GM18858 (cell line): ENCODE measurements at regions not wholly inside any gene's neighbourhood (a gene's known extent, or its start where the extent isn't known, plus 50 kb on each side); places are given as distances from the start of the nearest gene placed in this dataset.

ENCODE experiments used
- ATAC-seq: cut with Tn5 transposase; IDR thresholded peaks from one replicate; pipeline ENCODE4 v1.9.1; 2021; ENCODE audit not compliant: unreplicated experiment

GRCh38 chr9:28678097-28678496 lies 1104.8 kb upstream of the C9orf72 start:
- no peak for ATAC-seq

- no peak for ATAC-seq
Measured at GRCh38 chr9:28688172-28688571, 1114.9 kb upstream of the C9orf72 start.

GRCh38 chr9:28692012-28692411 lies 1118.7 kb upstream of the C9orf72 start:
- no peak for ATAC-seq

- ATAC-seq, result no peak
Measured at GRCh38 chr9:28696960-28697359, 1123.7 kb upstream of the C9orf72 start.

- no peak for ATAC-seq
Measured at GRCh38 chr9:28699632-28700031, 1126.4 kb upstream of the C9orf72 start.

- no peak for ATAC-seq
Measured at GRCh38 chr9:28707616-28708015, 1134.3 kb upstream of the C9orf72 start.

- no peak for ATAC-seq
Measured at GRCh38 chr9:28714188-28714587, 1140.9 kb upstream of the C9orf72 start.

GRCh38 chr9:28718226-28718625 lies 1144.9 kb upstream of the C9orf72 start:
- no peak for ATAC-seq

- no peak for ATAC-seq
Measured at GRCh38 chr9:28720746-28721145, 1147.5 kb upstream of the C9orf72 start.

- ATAC-seq, result no peak
Measured at GRCh38 chr9:28730111-28730510, 1156.8 kb upstream of the C9orf72 start.

- no peak for ATAC-seq
Measured at GRCh38 chr9:28735738-28736342, 1162.6 kb upstream of the C9orf72 start.

GRCh38 chr9:28741459-28741858 lies 1168.2 kb upstream of the C9orf72 start:
- no peak for ATAC-seq

GRCh38 chr9:28747351-28747985 lies 1174.2 kb upstream of the C9orf72 start:
- no peak for ATAC-seq

GRCh38 chr9:28750136-28750535 lies 1176.9 kb upstream of the C9orf72 start:
- ATAC-seq, result no peak

GRCh38 chr9:28758341-28758740 lies 1185.1 kb upstream of the C9orf72 start:
- no peak for ATAC-seq

- ATAC-seq, result no peak
Measured at GRCh38 chr9:28758971-28759370, 1185.7 kb upstream of the C9orf72 start.

- ATAC-seq, result no peak
Measured at GRCh38 chr9:28762167-28762566, 1188.9 kb upstream of the C9orf72 start.

- no peak for ATAC-seq
Measured at GRCh38 chr9:28764532-28764931, 1191.3 kb upstream of the C9orf72 start.

GRCh38 chr9:28770226-28770625 lies 1196.9 kb upstream of the C9orf72 start:
- no peak for ATAC-seq

- no peak for ATAC-seq
Measured at GRCh38 chr9:28770827-28771226, 1197.5 kb upstream of the C9orf72 start.

- ATAC-seq, result peak; percentile 66
Measured at GRCh38 chr9:28774433-28775235, 1201.4 kb upstream of the C9orf72 start.

- ATAC-seq, result no peak
Measured at GRCh38 chr9:28779243-28779642, 1206.0 kb upstream of the C9orf72 start.
